Neural cell (in vitro differentiated cells): ENCODE measurements at regions not wholly inside any gene's neighbourhood (a gene's known extent, or its start where the extent isn't known, plus 50 kb on each side); places are given as distances from the start of the nearest gene placed in this dataset.

ENCODE experiments used
- H2AFZ ChIP-seq: fragments of 200-600, 300-800 bp; sonication (generic), shearing (Covaris generic); 2 replicates; pipeline ENCODE4 v1.6.0; 2014; ENCODE audit warnings: low read depth, mild to moderate bottlenecking, antibody characterized with exemption, low read length, moderate library complexity
- H3F3A ChIP-seq: fragments of 200-600 bp; shearing (Covaris generic); 2 replicates; pipeline ENCODE4 v1.6.1; 2016; ENCODE audit warnings: mild to moderate bottlenecking, moderate library complexity, mixed read lengths, antibody characterized with exemption, low read length; ENCODE audit not compliant: insufficient read depth, poor library complexity, severe bottlenecking
- H3K27ac ChIP-seq: fragments of 200-600, 300-800 bp; sonication (generic), shearing (Covaris generic); 2 replicates; pipeline ENCODE4 v1.5.1; 2014; ENCODE audit warnings: mild to moderate bottlenecking, low read length, moderate library complexity
- H3K27me3 ChIP-seq: fragments of 300-800, 200-600 bp; sonication (generic), shearing (Covaris generic); 2 replicates; pipeline ENCODE4 v1.6.0; 2014; ENCODE audit warnings: mild to moderate bottlenecking, low read depth, low read length, moderate library complexity; ENCODE audit not compliant: insufficient read depth
- H3K36me3 ChIP-seq: fragments of 300-800, 200-600 bp; sonication (generic), shearing (Covaris generic); 2 replicates; pipeline ENCODE4 v1.5.1; 2014; ENCODE audit warnings: mild to moderate bottlenecking, antibody characterized with exemption, low read length, moderate library complexity; ENCODE audit not compliant: insufficient read depth
- H3K4me2 ChIP-seq: fragments of 300-800, 200-600 bp; sonication (generic), shearing (Covaris generic); 2 replicates; pipeline ENCODE4 v1.6.0; 2014; ENCODE audit warnings: mild to moderate bottlenecking, low read length
- H3K4me3 ChIP-seq: fragments of 300-800, 200-600 bp; sonication (generic), shearing (Covaris generic); 2 replicates; pipeline ENCODE4 v1.5.1; 2014; ENCODE audit warnings: mild to moderate bottlenecking, low read length, moderate library complexity
- H3K79me2 ChIP-seq: fragments of 200-600 bp; shearing (Covaris generic); replicated peaks from 2 replicates; pipeline ENCODE4 v1.6.0; 2014; ENCODE audit warnings: mild to moderate bottlenecking, low read length, moderate library complexity; ENCODE audit not compliant: insufficient read depth
- H3K9ac ChIP-seq: fragments of 300-800, 200-600 bp; sonication (generic), shearing (Covaris generic); 2 replicates; pipeline ENCODE4 v1.6.1; 2016; ENCODE audit warnings: mild to moderate bottlenecking, low read length, mixed read lengths
- H3K9me2 ChIP-seq: fragments of 200-600 bp; shearing (Covaris generic); 2 replicates; pipeline ENCODE4 v1.6.1; 2016; ENCODE audit warnings: mild to moderate bottlenecking, low read length, mixed read lengths; ENCODE audit not compliant: insufficient read depth
- H3K9me3 ChIP-seq: fragments of 200-600, 300-800 bp; sonication (generic), shearing (Covaris generic); 2 replicates; pipeline ENCODE4 v1.6.1; 2016; ENCODE audit warnings: mild to moderate bottlenecking, mixed run types, low read length, moderate library complexity, mixed read lengths
- H4K20me1 ChIP-seq: fragments of 200-600 bp; shearing (Covaris generic); 2 replicates; pipeline ENCODE4 v1.6.1; 2016; ENCODE audit warnings: mild to moderate bottlenecking, mixed run types; ENCODE audit not compliant: insufficient read depth
- CTCF ChIP-seq: fragments of 450-650 bp; IDR thresholded peaks from 2 replicates; pipeline ENCODE4 v1.5.1; 2014; ENCODE audit warnings: antibody characterized with exemption, mild to moderate bottlenecking, moderate library complexity; ENCODE audit not compliant: poor library complexity, severe bottlenecking
- EP300 ChIP-seq: fragments of 450-650 bp; conservative IDR thresholded peaks from 2 replicates; pipeline ENCODE4 v1.6.1; 2014; ENCODE audit warnings: antibody characterized with exemption, mild to moderate bottlenecking, moderate library complexity; ENCODE audit not compliant: poor library complexity, severe bottlenecking
- EZH2 ChIP-seq: fragments of 200-600, 300-800 bp; shearing (Covaris generic), sonication (generic); IDR thresholded peaks from 2 replicates; pipeline ENCODE4 v1.6.1; 2014; ENCODE audit warnings: antibody characterized with exemption, low read length, borderline replicate concordance, mild to moderate bottlenecking; ENCODE audit not compliant: insufficient read depth, poor library complexity, severe bottlenecking
- MXI1 ChIP-seq: fragments of 450-650 bp; conservative IDR thresholded peaks from 2 replicates; pipeline ENCODE4 v1.6.1; 2014; ENCODE audit warnings: antibody characterized with exemption, mild to moderate bottlenecking; ENCODE audit not compliant: poor library complexity, severe bottlenecking
- POLR2AphosphoS5 ChIP-seq: IDR thresholded peaks from 2 replicates; pipeline ENCODE4 v1.6.1; 2012
- RAD21 ChIP-seq: fragments of 450-650 bp; conservative IDR thresholded peaks from 2 replicates; pipeline ENCODE4 v1.6.1; 2014; ENCODE audit warnings: antibody characterized with exemption, mild to moderate bottlenecking, moderate library complexity
- SMC3 ChIP-seq: fragments of 450-650 bp; conservative IDR thresholded peaks from 2 replicates; pipeline ENCODE4 v1.6.1; 2014; ENCODE audit warnings: antibody characterized with exemption, mild to moderate bottlenecking, moderate library complexity; ENCODE audit not compliant: poor library complexity
- TAF1 ChIP-seq: IDR thresholded peaks from 2 replicates; pipeline ENCODE4 v1.6.1; 2012; ENCODE audit warnings: low read depth
- TF ChIP-seq, protein P1 (sequence below): IDR thresholded peaks from 2 replicates; pipeline ENCODE4 v1.6.1; 2012; ENCODE audit warnings: borderline replicate concordance

DNA sequence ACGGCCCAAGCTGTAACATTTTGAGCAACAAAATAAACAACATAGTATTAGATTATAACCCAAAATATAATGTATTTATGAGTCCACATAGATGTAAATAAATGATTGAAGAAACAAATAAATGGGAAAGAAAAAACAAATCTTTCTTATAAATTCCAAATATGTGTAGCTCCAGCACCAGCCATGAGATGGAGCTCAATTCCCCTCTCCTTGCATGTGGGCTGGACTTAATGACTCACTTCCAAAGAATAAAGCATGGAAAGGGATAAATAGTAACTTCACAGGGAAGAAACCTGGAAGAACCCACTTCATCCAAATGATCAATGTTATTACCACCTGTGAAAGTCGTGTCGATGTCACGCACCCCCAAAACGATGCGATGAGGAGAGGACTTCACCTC lies 158.8 kb downstream of the RPAP3 start:
- Histone ChIP-seq H3K27ac (no peak overlapping the region), H2AFZ (no peak overlapping the region), H3K9me3 (no peaks in the 10 kb centered on the region), H3K79me2 (no peaks in the 10 kb centered on the region), H3F3A (no peaks in the 10 kb centered on the region), H3K4me3 (no peak overlapping the region), H3K9ac (no peak overlapping the region), H4K20me1 (no peaks in the 10 kb centered on the region), H3K27me3 (no peaks in the 10 kb centered on the region), H3K36me3 (no peaks in the 10 kb centered on the region), H3K4me2 (no peak overlapping the region), H3K9me2 (no peaks in the 10 kb centered on the region)
- TF ChIP-seq TAF1: no peak

DNA sequence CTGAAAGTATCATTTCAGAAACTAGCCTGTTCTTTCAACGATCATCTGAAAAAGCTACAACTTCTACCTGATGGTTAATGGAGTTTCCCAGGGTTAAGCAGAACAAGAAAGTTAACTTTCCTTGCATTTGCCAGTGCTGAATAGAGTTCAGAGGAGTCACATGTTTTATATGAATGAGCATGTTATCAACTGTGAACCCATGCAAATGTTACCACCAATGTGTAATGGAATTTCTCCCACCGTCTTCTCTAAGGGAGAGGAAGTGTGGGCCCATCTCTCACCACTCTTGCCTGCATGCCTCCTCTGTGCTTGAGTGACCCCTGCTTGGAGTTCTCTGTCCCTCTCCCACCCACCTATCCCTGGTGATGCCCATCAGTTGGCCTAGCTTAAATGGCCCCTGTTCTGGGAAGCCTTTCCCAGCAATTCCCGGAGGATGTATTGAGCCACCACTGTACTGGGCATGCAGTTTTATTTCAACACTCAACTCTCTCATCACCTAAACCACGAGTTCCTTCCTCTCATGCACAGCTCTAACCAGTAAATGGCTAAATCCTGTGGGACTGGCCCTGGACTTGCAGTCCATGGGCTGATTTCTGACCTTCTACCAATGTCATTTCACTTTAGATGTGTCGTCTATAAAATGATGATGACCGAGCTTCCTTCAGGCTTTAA lies 159.8 kb downstream of the RPAP3 start:
- Histone ChIP-seq H3K36me3 (no peaks in the 10 kb centered on the region), H3K9me3 (no peaks in the 10 kb centered on the region), H3K79me2 (no peaks in the 10 kb centered on the region), H4K20me1 (no peaks in the 10 kb centered on the region), H2AFZ (no peak overlapping the region), H3K4me2 (no peak overlapping the region), H3K27ac (no peak overlapping the region), H3F3A (no peaks in the 10 kb centered on the region), H3K9ac (no peak overlapping the region), H3K9me2 (no peaks in the 10 kb centered on the region), H3K4me3 (no peak overlapping the region), H3K27me3 (no peaks in the 10 kb centered on the region)
- TF ChIP-seq SMC3: no peak
- TF ChIP-seq TAF1: no peak
- TF ChIP-seq MXI1: no peak
- TF ChIP-seq POLR2AphosphoS5: no peak
- TF ChIP-seq EZH2: no peak
- TF ChIP-seq, protein P1, sequence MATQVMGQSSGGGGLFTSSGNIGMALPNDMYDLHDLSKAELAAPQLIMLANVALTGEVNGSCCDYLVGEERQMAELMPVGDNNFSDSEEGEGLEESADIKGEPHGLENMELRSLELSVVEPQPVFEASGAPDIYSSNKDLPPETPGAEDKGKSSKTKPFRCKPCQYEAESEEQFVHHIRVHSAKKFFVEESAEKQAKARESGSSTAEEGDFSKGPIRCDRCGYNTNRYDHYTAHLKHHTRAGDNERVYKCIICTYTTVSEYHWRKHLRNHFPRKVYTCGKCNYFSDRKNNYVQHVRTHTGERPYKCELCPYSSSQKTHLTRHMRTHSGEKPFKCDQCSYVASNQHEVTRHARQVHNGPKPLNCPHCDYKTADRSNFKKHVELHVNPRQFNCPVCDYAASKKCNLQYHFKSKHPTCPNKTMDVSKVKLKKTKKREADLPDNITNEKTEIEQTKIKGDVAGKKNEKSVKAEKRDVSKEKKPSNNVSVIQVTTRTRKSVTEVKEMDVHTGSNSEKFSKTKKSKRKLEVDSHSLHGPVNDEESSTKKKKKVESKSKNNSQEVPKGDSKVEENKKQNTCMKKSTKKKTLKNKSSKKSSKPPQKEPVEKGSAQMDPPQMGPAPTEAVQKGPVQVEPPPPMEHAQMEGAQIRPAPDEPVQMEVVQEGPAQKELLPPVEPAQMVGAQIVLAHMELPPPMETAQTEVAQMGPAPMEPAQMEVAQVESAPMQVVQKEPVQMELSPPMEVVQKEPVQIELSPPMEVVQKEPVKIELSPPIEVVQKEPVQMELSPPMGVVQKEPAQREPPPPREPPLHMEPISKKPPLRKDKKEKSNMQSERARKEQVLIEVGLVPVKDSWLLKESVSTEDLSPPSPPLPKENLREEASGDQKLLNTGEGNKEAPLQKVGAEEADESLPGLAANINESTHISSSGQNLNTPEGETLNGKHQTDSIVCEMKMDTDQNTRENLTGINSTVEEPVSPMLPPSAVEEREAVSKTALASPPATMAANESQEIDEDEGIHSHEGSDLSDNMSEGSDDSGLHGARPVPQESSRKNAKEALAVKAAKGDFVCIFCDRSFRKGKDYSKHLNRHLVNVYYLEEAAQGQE: no peak
- no peak for TF ChIP-seq EP300
- TF ChIP-seq CTCF: no peak
- TF ChIP-seq RAD21: no peak

GRCh38 chr12:47534695-47535094 lies 171.1 kb downstream of the RPAP3 start:
- Histone ChIP-seq H3K9me3 (no peaks in the 10 kb centered on the region), H3K27me3 (no peaks in the 10 kb centered on the region), H3K9ac (no peak overlapping the region), H3K36me3 (no peaks in the 10 kb centered on the region), H3K79me2 (no peaks in the 10 kb centered on the region), H3K9me2 (no peaks in the 10 kb centered on the region), H3K4me2 (no peak overlapping the region), H3K27ac (no peak overlapping the region), H3K4me3 (no peak overlapping the region), H4K20me1 (no peaks in the 10 kb centered on the region), H3F3A (no peaks in the 10 kb centered on the region), H2AFZ (no peak overlapping the region)
- TF ChIP-seq CTCF (no peak), RAD21 (no peak), EZH2 (no peak), TAF1 (no peak), MXI1 (no peak), SMC3 (no peak), EP300 (no peak), POLR2AphosphoS5 (no peak)
- TF ChIP-seq, protein P1: no peak
